ENCODE measurements at regions not wholly inside any gene's neighbourhood (a gene's known extent, or its start where the extent isn't known, plus 50 kb on each side); places are given as distances from the start of the nearest gene placed in this dataset.
"Not testable (repeated sequence)": the region's sequence is repeated elsewhere in the genome, so short reads cannot be mapped to it uniquely, and the experiment has no call there.

DNA sequence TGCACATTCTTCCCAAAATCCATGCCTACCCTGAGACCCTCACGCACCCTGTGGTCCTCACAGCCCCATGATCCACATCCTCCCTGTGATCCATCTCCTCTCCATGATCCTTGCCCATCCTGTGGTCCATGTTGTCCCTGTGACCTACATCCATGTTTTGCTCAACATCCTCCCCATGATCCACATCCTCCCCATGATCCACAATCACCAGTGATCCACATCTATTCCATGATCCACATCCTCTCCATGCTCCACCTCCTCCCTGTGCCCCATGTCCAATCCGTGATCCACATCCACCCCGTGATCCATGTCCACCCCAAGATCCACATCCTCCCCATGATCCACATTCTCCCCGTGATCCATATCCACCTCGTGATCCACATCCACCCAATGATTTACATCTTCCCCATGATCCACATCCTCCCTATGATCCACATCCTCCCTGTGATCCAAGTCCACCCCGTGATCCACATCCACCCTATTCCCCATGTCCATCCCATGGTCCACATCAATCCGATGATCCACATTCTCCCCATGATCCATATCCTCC, 281.2 kb downstream of the MYCN start:
- no peak for DNase-seq (ENCODE audit: low read depth in 2 of 2)

GRCh38 chr2:16219292-16219975, 279.1 kb downstream of the MYCN start:
- DNase-seq (ENCODE audit: low read depth in 2 of 2) = no peak

GRCh38 chr2:16218625-16219024, 278.3 kb downstream of the MYCN start:
- DNase-seq (ENCODE audit: low read depth in 2 of 2) = no peak

DNA sequence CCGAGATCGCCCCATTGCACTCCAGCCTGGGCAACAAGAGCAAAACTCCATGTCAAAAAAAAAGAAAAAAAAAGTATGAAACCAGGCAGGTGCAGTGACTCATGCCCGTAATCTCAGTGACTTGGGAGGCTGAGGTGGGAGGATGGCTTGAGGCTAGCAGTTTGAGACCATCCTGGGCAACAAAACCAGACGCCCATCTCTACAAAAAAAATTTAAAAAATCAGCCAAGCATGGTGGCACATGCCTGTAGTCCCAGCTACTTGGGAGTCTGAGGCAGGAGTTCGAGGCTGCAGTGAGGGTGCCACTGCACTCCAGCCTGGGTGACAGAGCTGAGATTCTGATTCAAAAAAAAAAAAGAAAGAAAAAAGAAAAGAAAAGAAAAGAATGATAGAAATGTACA, 277.8 kb downstream of the MYCN start:
- DNase-seq (ENCODE audit: low read depth in 2 of 2) = no peak

- DNase-seq (ENCODE audit: low read depth in 2 of 2) = not testable (repeated sequence)
Measured at GRCh38 chr2:16217741-16218140, 277.4 kb downstream of the MYCN start.

GRCh38 chr2:16217291-16217690, 276.9 kb downstream of the MYCN start:
- DNase-seq (ENCODE audit: low read depth in 2 of 2) = no peak

DNA sequence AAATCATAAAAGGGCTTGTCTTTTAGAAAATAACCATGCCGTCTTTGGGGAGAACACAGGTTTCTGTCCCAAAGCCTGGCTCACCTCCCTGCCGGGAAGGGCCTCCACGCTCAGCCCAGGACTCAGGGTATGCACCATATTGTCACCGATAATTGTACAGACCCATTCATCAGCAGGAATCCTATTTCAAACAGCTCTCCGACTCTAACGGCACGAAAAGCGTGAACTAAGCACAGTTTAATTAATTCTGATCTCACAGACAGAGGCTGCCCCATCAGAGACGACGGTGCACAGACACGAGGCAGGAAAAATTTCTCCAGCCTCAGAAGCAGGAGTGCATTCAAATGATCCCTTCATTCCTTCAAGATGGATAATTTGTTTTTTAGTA, 276.2 kb downstream of the MYCN start:
- no peak for DNase-seq (ENCODE audit: low read depth in 2 of 2)

DNA sequence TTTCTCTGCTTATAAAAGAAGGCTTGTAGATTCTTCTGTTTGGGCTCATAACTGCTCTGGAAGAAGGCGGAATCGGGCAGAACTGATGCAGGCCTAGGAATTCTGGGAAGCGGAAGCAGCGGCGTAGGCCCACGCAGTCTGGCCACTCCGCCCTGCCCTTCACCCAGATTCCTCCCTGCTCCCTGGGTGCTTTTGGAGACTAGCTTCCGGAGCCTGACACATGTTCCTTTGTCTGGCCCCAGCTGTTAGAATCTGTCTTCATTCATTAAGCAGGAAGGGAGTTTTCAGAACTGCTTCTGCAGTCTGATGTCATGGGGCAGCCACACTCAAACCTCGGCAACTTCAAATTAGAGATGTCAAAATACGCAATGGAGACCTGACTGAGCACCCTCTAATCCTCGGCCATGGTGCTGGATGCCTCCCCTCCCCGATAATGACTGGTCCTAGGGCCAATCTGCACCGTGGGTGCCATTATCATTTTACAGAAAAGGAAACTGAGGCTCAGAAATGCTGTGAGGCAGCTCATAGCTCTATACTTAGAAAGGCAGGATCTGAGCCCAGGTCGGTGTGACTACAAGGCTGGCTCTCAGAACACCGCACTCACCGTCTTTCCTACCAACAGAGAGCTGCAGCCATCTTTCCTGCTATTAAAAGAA, 275.7 kb downstream of the MYCN start:
- DNase-seq (ENCODE audit: low read depth in 2 of 2) = no peak

GRCh38 chr2:16214861-16215260, 274.5 kb downstream of the MYCN start:
- DNase-seq (ENCODE audit: low read depth in 2 of 2) = no peak

GRCh38 chr2:16214391-16214790, 274.0 kb downstream of the MYCN start:
- no peak for DNase-seq (ENCODE audit: low read depth in 2 of 2)

- DNase-seq (ENCODE audit: low read depth in 2 of 2) = no peak
Measured at GRCh38 chr2:16212321-16212720, 272.0 kb downstream of the MYCN start.

DNA sequence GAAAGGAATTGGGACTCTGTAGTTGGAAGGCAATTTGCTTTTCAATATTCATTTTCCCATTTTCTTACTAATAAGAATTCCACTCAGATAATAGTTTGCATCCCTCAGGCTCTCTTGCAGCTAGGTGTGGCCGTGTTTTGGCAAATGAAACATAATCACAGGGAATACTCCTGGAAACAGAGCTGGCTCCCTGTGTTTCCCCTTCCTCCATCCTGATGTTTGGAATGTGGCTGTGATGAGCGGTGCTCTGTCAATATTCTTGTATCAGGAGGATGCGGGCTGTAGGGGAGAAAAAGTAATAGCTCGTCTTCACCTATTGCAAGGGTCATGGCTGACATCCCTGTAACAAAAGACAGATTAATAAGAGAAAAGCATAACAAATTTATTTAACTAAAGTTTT, 271.0 kb downstream of the MYCN start:
- no peak for DNase-seq (ENCODE audit: low read depth in 2 of 2)

DNA sequence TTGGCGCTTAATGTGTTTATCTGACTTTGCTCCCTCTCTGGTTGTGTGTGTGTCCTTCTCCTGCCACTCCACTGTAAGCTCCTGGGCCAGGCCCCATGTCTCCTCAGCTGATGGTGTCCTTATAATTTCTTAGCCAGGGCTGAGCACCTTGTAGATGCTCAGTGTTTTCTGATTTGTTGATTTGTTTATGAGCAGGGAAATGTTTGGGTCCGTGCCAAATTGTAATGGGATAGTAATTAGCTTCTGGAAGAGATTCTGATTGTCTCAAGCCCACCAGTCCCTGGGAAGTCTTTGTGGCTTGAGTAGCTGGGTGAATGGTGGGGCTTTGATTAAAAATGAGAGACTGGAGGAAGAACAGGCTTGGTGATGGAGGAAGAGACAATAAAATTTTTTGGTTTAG, 270.5 kb downstream of the MYCN start:
- DNase-seq (ENCODE audit: low read depth in 2 of 2) = no peak

- no peak for DNase-seq (ENCODE audit: low read depth in 2 of 2)
Measured at GRCh38 chr2:16209799-16210198, 269.4 kb downstream of the MYCN start.

- DNase-seq (ENCODE audit: low read depth in 2 of 2) = no peak
Measured at GRCh38 chr2:16208921-16209320, 268.6 kb downstream of the MYCN start.

DNA sequence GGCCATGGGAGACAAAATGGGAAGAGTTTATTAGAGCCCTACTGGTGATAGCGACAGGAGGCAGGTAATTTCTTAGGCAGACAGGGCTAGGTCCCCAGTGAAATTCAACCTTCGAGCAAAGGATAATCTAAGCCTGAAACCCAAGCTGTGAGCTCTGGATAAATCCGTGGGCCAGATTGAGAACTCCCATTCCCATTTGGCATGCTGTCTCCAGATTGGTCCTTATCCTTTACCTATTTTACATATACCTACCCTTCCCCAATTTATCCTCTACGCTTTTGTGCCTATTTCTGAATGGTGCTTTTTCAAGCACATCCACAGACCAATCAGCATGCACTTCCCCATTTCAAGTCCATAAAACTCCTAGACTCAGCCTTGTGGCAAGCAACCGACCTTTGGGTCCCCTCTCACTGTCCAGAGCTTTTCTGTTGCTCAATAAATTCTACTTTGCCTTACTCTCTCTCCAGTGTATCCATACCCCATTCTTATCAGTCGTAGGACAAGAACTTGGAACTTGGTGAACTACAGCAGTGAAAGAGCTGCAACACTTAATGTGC, 268.0 kb downstream of the MYCN start:
- no peak for DNase-seq (ENCODE audit: low read depth in 2 of 2)

GRCh38 chr2:16207611-16208010, 267.3 kb downstream of the MYCN start:
- no peak for DNase-seq (ENCODE audit: low read depth in 2 of 2)

GRCh38 chr2:16207151-16207550, 266.8 kb downstream of the MYCN start:
- no peak for DNase-seq (ENCODE audit: low read depth in 2 of 2)

DNA sequence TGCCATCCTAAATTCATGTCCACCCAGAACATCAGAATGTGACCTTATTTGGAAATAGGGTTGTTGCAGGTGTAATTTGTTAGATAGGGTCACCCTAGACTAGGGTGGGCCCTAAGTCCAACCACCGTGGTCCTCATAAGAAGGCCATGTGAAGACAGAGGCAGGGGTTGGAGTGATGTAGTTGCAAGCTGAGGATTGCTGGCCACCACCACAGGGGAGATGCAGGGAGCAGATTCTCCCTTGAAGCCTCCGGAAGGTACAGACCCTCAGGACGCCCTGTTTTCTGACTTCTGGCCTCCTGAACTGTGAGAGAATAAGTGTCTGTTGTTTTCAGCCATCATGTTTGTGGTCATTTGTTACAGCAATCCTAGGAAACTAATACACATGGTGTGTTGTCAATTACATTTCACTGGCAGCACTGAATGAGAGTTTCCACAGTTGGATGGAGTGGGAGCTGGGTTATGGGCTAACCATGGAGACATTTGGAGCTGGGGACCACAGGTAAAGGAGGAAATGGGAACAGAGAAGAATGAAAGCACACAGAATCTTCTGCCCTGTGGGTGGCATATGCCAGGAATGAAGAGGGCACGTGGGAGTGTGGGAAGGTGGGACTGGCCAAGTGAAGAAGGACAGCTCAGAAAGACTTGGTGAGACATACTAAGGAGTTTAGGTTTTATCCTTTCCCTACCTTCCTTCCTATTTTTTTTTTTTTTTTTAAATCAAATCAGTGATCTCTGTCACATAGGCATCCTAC, 266.0 kb downstream of the MYCN start:
- no peak for DNase-seq (ENCODE audit: low read depth in 2 of 2)

DNA sequence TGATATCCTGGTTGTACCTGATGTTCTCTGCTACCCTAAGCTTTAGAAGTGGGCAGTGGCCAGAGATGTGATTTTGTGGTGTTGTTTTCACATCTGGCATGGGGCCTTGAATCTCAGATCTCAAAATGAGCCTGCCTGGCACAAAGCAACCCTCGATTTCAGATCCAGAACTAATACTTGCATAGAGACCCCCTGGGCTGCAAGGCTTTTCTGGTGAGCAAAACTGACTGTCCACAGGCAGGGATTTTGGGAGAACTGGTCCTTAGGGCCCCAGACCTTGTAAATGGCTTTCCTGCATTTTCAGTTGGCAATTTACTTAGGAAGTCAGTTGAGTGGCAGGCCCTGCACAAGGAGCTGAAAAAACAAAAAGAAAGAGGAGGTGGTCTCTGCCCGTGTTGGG, 265.3 kb downstream of the MYCN start:
- no peak for DNase-seq (ENCODE audit: low read depth in 2 of 2)

DNA sequence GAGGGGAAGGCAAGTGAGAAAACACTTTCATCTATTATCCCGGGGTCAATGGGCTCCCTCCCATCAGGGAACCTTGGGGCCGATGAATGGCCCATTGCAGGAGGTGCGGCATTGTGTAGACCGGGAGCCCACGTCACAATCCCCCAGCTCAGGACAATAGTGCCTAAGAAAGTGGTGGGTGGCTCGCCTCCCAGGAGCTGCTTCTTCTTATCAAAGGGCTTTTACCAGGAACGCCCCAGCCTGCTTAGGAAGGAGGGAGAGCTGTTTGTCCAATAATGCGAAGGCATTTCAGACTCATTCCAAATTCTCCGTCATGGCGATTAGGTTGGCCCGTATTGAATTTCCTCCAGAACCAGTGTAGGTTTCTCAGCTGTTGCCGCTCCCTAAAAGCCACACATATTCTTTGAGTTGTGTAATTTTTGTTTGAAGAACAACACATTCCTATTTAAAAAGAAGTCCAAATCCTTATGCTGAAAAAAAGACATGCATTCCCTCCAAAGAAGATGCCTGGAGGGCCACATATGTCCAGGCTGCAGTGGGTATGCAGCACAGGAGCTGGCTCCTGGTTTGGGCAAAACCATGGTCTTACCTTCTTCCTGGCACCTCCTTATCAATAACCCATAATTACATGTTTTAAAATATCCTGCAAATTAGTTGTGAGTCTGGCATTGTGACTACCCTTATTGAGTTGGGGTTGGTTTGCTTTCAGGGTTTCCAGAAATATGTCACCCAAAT, 264.7 kb downstream of the MYCN start:
- DNase-seq (ENCODE audit: low read depth in 2 of 2) = no peak

GRCh38 chr2:16204251-16204650, 263.9 kb downstream of the MYCN start:
- no peak for DNase-seq (ENCODE audit: low read depth in 2 of 2)
